ENCODE measurements at regions not wholly inside any gene's neighbourhood (a gene's known extent, or its start where the extent isn't known, plus 50 kb on each side); places are given as distances from the start of the nearest gene placed in this dataset.

- no peak for TF ChIP-seq ZNF580 (CRISPR knock-in tag; IDR thresholded peaks at IDR 0.05; ENCODE audit: borderline replicate concordance, low read depth)
- TF ChIP-seq REL (CRISPR knock-in tag; conservative IDR thresholded peaks at IDR 0.05) = no peak
- no peak for TF ChIP-seq ZSCAN9 (CRISPR knock-in tag; IDR thresholded peaks at IDR 0.05; ENCODE audit: borderline replicate concordance)
- TF ChIP-seq NFATC3 (CRISPR knock-in tag; IDR thresholded peaks at IDR 0.05) = no peak
- TF ChIP-seq ZIK1 (CRISPR knock-in tag; IDR thresholded peaks at IDR 0.05; ENCODE audit: borderline replicate concordance, low read depth) = no peak
- TF ChIP-seq ARID3A (IDR thresholded peaks at IDR 0.05; ENCODE audit: low read depth, low read length) = no peak
- TF ChIP-seq ZNF343 (CRISPR knock-in tag; IDR thresholded peaks at IDR 0.05) = no peak
- TF ChIP-seq ZNF660 (CRISPR knock-in tag; IDR thresholded peaks at IDR 0.05; ENCODE audit: borderline replicate concordance, low read depth) = no peak
- TF ChIP-seq HOXA3 (CRISPR knock-in tag; IDR thresholded peaks at IDR 0.05) = no peak
- TF ChIP-seq PAWR (CRISPR knock-in tag; IDR thresholded peaks at IDR 0.05; ENCODE audit: borderline replicate concordance) = no peak
Observed at GRCh38 chr10:131701131-131701947, 199.5 kb upstream of the PPP2R2D start (continued).
